H4 (cell line): ENCODE measurements at regions not wholly inside any gene's neighbourhood (a gene's known extent, or its start where the extent isn't known, plus 50 kb on each side); places are given as distances from the start of the nearest gene placed in this dataset.

Experiments used
- DNase-seq: peaks from one replicate; pipeline ENCODE4 v3.0.0-alpha.2; 2015; ENCODE audit warnings: low spot score

DNA sequence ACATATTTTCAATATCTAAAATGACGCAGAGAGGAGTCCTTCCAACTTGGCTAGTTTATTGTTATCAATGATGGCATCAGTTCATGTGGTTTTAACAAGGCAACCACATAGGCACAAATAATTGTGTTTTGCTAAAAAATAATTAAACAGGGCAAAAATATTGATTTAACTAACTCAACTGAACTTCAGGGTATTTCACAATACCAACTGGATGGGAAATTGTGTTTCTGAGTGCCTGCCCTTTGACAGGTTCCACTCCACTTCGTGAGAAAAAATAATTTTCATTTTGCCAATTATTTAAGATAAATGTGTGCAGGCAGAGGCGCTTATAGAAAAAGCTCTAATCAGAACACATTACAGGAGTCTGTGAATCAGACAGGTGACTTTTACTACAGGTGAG lies 689.3 kb upstream of the CCDC54 start:
- no peak for DNase-seq

DNA sequence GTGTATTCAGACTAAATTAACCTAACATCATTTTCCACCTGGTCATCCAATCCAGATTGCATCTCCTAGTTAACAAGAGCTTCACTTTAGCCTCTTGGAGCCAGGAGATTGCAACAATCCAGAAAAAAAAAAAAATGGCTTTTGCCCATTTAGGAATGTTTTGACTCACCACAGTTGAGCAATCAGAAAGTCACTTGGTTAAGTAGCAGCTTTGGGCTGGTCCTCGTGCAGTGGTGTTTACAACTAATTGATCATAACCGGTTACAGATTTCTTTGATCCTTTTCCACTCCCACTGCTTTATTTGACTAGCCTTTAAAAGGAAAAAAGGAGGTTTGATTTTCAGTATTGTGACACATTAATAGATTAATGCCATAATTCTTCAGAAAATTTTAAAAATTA lies 688.8 kb upstream of the CCDC54 start:
- DNase-seq: peak; percentile 80

- no peak for DNase-seq
Measured at GRCh38 chr3:106691476-106691875, 685.8 kb upstream of the CCDC54 start.

DNA sequence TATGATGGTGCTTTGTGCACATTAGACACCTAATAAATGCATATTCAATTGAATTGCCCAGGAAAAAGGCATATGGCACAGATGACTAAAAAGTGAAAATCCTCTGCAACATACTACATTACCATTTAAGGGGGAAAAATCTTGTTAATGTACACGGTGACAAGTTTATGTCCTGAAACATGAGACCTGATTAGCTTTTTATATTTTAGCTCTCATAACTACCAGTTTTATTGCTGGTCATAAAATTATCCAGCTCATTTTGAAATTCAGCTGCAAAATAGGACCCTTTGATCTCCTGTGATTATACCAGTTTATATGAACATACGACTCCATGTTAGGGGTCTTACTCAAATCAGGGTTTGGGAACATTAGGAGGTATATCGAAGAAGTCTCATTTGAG lies 684.6 kb upstream of the CCDC54 start:
- DNase-seq: no peak

GRCh38 chr3:106699122-106699521 lies 678.1 kb upstream of the CCDC54 start:
- DNase-seq: no peak

DNA sequence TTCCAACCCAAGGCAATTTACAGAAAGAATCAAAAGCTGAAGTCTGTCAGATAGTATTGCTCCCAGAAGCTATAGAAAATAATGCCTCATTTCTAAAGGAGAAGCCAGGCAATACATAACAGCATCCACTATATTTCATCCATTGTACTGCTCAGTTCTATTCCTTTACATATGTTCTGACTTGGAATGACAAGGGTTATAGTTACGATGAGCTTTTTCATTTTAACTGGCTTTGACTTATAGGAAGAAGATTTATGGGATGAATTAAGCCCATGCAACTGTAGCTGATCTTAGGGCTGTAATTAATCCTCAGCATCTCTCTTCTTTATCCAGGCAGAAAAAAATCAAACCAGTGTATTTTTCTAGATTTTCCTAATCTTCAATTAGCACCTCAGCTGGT lies 676.3 kb upstream of the CCDC54 start:
- DNase-seq: no peak

GRCh38 chr3:106703524-106703923 lies 673.7 kb upstream of the CCDC54 start:
- no peak for DNase-seq

DNA sequence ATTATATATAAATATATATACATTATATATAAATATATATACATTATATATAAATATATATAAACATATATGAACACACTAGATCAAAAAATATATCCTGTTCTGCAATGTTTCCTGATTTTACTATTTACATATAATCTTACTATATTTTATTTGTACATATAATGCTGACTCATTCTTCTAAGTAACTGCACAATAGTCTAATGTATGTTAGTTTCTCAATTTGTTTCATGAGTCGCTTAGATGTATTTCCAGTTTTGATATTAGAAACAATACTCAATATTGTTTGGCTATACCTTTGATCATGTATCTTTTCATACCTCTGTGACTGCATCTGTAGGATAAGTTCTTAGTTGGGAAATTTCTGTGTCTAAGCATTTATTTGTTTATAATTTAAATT lies 669.9 kb upstream of the CCDC54 start:
- DNase-seq: no peak

GRCh38 chr3:106710596-106710995 lies 666.6 kb upstream of the CCDC54 start:
- DNase-seq: no peak

DNA sequence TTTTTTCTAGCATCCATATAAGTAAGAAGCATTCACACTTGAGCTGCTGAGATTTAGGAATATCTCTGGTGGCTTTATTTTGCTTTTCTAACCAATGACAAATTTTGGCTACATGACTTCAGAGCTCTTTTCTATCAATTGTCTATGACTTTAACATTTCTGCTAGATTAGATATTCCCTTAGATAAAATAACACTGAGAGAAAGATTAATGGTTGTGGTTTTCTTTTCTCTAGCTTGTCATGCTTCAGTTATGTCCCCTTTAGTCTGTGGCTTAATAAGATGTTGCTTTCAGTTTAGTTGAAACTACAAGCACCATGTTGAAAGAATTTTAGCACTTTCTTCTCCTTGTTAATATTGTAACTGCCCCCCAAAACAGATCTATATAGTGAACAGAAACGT lies 665.6 kb upstream of the CCDC54 start:
- DNase-seq: peak; percentile 40

DNA sequence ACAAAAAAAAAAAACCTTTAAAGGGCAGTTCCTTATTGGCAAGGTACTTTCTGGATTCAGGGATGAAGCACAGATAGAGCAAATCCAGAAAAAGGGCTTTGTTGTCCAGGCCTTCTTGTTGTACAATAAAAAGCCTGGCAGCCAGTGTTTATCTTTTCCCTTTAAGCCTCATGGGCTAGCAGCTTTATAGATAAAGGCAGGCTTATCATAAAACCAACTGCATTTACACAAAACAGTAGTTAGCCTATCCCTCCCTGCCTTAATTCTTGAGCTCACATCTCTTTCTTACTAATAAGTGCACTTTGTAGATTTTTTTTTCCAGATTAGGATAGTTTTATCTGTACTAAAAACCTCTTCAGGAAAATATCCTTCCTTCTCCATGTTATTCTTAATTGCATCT lies 662.8 kb upstream of the CCDC54 start:
- no peak for DNase-seq

DNA sequence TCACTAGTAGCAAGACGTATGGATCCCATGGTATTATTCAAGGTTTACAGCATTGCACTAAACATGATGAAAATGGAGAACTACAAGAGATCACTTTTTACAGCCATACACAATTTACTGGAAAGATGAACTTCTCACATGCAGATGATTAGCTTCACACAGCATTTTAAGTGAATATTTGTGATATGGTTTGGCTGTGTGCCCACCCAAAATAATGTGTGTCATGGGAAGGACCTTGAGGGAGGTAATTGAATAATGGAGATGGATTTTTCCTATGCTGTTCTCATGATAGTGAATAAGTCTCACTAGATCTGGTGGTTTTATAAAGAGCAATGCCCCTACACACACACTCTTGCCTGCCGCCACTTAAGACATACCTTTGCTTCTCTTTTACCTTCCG lies 662.0 kb upstream of the CCDC54 start:
- DNase-seq: no peak

- DNase-seq: no peak
Measured at GRCh38 chr3:106717178-106717780, 660.0 kb upstream of the CCDC54 start.

DNA sequence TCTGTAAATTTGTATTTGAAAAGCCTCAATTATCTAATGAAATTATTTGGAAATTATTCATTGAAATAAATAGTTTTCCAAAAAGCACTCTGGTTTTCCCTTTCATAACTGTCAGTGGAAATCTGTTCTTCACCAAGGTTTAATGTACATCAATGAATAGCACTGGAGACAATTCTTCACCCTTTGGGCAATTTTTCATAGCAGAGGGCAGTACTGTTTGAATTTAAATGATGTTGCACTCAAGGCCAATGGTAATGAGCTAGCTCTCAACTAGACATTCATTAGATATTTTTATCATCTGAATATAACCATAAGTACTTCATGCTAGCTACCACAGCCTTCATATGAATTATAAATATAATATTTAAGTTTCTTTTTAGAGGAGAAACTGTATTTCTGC lies 658.2 kb upstream of the CCDC54 start:
- DNase-seq: no peak

DNA sequence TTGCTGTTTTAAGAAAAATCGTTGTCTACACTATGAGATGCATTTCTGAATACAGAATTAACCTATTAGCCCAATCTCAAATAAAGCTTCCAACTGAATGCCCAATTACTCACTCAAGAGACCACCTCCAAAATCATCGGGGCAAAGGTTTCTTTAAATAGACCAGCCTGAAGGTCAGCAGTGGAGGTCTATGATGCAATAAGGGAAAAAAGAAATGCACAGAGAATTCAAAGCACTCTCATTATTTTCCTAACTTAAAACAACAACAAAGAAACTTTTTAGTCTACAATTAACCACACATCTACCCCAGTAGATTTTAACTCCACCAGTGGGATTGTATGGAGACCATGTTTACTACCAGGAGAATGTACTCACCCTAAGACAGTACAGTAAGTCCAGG lies 657.7 kb upstream of the CCDC54 start:
- no peak for DNase-seq

GRCh38 chr3:106720510-106720909 lies 656.7 kb upstream of the CCDC54 start:
- no peak for DNase-seq

DNA sequence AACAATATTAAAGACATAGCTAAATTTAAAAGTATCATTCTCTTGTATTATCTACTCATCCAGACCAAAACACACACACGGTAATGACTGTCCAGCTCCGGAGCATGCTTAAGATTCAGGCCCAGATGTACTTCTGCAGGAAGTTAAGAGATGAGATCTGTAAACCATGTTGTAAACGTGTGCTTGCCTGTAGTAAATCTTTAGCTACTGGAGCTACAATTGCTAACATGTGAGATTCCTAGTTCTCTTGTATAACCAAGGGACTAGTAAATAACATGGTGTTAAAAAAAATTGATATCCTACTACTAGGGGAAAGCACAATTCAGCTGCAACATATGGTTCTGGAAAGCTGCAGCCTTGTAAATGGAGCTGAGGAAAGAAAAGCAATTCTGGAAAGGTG lies 651.7 kb upstream of the CCDC54 start:
- DNase-seq: no peak

DNA sequence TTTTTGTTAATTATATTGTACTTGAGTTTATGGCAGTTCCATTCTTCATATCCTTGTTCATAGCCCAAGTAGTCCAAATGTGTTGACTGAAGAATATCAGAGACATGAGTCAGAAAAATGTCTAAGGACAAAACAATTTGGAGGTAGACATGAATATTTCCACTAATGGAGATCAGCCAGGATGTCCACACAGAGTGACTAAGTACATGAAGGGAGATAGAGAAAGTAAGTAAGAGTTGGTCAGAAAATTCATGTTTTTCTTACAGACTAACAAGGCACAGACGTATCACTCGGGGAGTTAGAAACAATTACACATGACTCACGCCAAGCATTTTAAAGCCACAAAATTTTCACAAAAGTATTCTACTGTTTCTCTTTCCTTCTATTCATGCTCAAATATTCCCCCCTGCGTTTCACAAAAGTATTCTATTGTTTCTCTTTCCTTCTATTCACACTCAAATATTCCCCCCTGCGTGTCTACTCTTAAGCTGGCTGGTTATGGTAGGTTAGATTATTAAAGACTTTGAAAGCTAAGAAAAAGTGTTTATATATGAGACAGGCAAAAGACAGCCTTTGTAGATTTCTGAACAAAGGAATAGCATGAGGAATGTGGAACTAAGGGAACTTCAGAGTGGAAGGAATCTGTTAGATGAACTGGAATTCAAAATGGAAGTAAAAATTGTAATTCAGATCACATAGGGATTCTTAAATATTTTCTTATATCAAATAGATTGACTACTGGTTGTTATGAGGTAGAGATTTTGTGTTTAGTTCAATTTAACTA lies 648.7 kb upstream of the CCDC54 start:
- DNase-seq: peak; percentile 68

DNA sequence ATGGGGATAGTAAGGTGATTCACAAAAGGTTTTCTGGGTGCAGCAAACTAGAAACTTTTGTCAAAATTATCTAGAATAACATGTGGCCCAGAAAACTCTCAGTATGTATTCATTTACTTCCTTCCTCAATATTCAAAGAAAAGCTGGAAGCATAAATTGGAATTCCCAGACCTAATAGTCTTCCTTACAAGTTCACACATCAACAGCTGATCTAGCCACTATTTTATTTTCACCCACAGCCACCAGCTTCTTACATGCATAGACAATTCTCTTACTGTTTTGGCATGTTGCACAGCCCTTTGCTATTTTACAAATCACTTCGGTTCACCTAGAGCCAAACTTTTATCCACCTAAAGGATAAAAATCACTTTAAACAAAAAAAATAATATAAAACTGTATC lies 647.8 kb upstream of the CCDC54 start:
- no peak for DNase-seq

DNA sequence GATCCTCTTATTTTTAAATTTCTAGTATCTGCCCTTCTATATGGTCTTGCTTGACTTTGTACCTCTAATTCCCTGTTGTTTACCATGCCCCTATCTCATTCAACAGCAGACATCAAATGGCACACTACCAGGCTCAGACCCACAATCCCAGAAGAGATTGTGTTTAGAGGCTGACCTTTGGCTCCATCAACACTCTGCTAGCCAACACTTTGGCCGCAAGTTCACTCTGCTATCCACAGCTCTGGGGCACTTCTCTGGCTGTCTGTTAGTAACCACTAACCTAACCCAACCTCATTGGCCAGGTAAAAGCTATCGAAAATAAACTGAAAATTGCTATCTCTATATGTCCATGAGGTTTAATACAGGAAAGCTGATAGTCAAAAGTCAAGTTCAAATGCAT lies 646.0 kb upstream of the CCDC54 start:
- no peak for DNase-seq

DNA sequence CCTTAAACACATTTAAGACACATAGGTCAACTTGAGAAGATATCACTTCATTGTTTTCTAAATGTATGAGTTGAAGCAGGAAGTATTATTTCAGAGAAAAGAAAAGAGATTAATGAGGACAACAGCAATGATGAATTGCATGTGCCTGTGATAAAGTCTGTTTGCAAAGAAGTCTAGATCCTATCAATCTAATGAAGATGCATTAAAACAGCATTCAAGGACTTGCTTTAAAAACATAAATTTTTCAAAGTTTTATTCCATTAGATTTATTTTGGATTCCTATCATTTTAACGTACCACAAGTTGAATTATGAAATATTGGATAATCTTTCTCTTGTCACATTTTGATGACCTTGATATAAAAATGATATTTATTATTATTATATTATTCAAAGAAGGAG lies 642.5 kb upstream of the CCDC54 start:
- DNase-seq: no peak

DNA sequence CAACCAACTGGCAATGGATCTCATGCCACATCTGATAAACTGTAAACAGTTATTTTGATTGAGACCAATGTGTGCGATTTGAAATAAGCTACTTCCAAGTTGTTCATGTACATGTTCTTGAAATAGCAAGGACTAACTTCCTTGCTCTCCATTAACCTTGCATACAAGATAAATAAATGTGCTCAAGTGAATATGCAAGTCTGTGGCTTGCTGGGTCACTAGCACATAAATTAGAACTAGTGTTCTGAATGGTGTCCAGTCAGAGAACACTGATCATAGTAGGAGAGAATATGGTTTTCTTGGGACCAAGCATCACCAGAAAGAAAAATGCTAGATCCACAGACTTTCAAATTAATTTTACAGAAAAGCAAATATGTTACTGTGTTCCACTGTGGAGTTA lies 640.0 kb upstream of the CCDC54 start:
- no peak for DNase-seq

DNA sequence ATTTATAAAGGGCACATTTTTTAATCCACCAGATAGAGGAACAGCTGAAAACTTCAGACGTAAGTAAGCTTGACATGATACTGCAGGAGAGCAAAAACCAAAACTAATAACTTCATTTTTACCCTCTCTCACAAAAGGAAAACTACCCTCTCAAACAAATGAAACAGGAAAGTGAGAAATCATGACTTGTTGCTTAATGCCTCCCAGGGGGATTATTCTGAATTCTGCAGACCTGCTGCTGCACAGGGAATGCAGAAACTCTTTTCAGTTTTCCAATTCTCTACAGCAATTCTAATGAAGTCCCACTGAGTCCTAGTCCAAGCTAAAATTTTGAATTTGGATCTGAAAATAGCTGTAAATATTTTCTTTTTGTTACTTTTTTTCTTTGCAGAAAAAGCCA lies 637.1 kb upstream of the CCDC54 start:
- DNase-seq: no peak
